OCI-LY7 (cell line): ENCODE measurements at regions not wholly inside any gene's neighbourhood (a gene's known extent, or its start where the extent isn't known, plus 50 kb on each side); places are given as distances from the start of the nearest gene placed in this dataset.

ENCODE experiments used
- EZH2phosphoT487 ChIP-seq: fragments of 200-600 bp; sonication (generic); IDR thresholded peaks from 2 replicates; pipeline ENCODE4 v1.6.1; 2018; ENCODE audit warnings: low read depth, borderline replicate concordance, mild to moderate bottlenecking, mixed run types, antibody characterized with exemption, low read length, moderate library complexity, mixed read lengths
- TF ChIP-seq, protein P1 (sequence below): fragments of 200-600 bp; sonication (generic); conservative IDR thresholded peaks from 2 replicates; pipeline ENCODE4 v1.5.1; 2014; ENCODE audit warnings: mild to moderate bottlenecking, antibody characterized with exemption, low read length, moderate library complexity, mixed read lengths

DNA sequence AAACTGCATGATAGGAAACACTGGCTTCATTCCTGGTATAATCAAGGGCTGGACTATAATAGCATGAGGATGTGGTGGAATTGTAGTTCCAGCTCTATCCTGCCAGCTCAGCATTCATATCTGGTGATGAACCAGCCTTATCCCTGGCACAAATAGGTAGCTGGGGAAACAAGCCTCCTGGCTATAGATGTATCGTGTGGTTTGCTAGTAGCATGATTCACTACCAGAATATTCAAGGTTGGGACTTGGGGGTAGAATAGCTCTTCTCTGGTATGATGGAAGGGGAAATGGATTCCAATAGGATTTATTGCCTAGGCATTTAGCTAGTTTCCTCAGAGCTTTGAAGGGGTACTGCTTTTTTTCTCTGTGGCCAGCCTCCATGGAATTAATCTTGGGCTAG lies 532.8 kb downstream of the FBXO15 start:
- TF ChIP-seq EZH2phosphoT487 = no peak
- TF ChIP-seq, protein P1, sequence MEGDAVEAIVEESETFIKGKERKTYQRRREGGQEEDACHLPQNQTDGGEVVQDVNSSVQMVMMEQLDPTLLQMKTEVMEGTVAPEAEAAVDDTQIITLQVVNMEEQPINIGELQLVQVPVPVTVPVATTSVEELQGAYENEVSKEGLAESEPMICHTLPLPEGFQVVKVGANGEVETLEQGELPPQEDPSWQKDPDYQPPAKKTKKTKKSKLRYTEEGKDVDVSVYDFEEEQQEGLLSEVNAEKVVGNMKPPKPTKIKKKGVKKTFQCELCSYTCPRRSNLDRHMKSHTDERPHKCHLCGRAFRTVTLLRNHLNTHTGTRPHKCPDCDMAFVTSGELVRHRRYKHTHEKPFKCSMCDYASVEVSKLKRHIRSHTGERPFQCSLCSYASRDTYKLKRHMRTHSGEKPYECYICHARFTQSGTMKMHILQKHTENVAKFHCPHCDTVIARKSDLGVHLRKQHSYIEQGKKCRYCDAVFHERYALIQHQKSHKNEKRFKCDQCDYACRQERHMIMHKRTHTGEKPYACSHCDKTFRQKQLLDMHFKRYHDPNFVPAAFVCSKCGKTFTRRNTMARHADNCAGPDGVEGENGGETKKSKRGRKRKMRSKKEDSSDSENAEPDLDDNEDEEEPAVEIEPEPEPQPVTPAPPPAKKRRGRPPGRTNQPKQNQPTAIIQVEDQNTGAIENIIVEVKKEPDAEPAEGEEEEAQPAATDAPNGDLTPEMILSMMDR = no peak
